ENCODE measurements at regions not wholly inside any gene's neighbourhood (a gene's known extent, or its start where the extent isn't known, plus 50 kb on each side); places are given as distances from the start of the nearest gene placed in this dataset.

- no peak for TF ChIP-seq ZNF530 (CRISPR knock-in tag; IDR thresholded peaks at IDR 0.05; ENCODE audit: low read depth)
- TF ChIP-seq DMAP1 (CRISPR knock-in tag; IDR thresholded peaks at IDR 0.05) = no peak
- no peak for TF ChIP-seq XBP1 (CRISPR knock-in tag; IDR thresholded peaks at IDR 0.05)
- TF ChIP-seq TEAD2 (CRISPR knock-in tag; IDR thresholded peaks at IDR 0.05) = no peak
- no peak for TF ChIP-seq ADNP (CRISPR knock-in tag; IDR thresholded peaks at IDR 0.05)
- TF ChIP-seq TCF12 (IDR thresholded peaks at IDR 0.05) = no peak
- no peak for TF ChIP-seq TCF12 (CRISPR knock-in tag; IDR thresholded peaks at IDR 0.05)
- TF ChIP-seq ZZZ3 (CRISPR knock-in tag; IDR thresholded peaks at IDR 0.05; ENCODE audit: borderline replicate concordance) = no peak
- no peak for TF ChIP-seq ATF7 (IDR thresholded peaks at IDR 0.05)
- TF ChIP-seq ATF7 (CRISPR knock-in tag; IDR thresholded peaks at IDR 0.05) = no peak
Observed at GRCh38 chr5:154542000-154542399, 64.0 kb upstream of the HAND1 start.
